ENCODE measurements at regions not wholly inside any gene's neighbourhood (a gene's known extent, or its start where the extent isn't known, plus 50 kb on each side); places are given as distances from the start of the nearest gene placed in this dataset.

- no TSS peak for BruUV-seq (replicated peaks)
These were observed 1642.1 kb upstream of the FLRT2 start for GRCh38 chr14:83887866-83888265.

More at GRCh38 chr14:83887866-83888265, 1642.1 kb upstream of the FLRT2 start:
- Histone ChIP-seq H3K4me3 (replicated peaks in 1 of 3; ENCODE audit: insufficient read depth in 1 of 3, low read depth in 1 of 3, low read length in 3 of 3) (no peak overlapping the region), H3K27me3 (ENCODE audit: control insufficient read depth in 2 of 2, insufficient read depth in 2 of 2, low read length in 2 of 2) (no peaks in the 10 kb centered on the region), H3K9me1 (replicated peaks; ENCODE audit: control insufficient read depth, extremely low read depth, insufficient read depth, low read length) (no peaks in the 10 kb centered on the region), H2AFZ (ENCODE audit: low read depth, low read length) (no peak overlapping the region), H3K9me3 (replicated peaks; ENCODE audit: control insufficient read depth, insufficient read depth, low read length) (no peaks in the 10 kb centered on the region), H3K79me2 (ENCODE audit: control insufficient read depth, insufficient read depth, low read length) (no peaks in the 10 kb centered on the region), H3K9ac (replicated peaks; ENCODE audit: extremely low read depth, insufficient read depth, low read length) (no peak overlapping the region), H3K4me1 (ENCODE audit: control insufficient read depth, extremely low read depth, insufficient read depth, low read length) (no peaks in the 10 kb centered on the region), H3K4me2 (ENCODE audit: insufficient read depth, low read length) (no peak overlapping the region), H3K36me3 (ENCODE audit: control insufficient read depth in 2 of 2, extremely low read depth in 1 of 2, insufficient read depth in 2 of 2, low read length in 2 of 2) (no peaks in the 10 kb centered on the region), H4K20me1 (replicated peaks; ENCODE audit: control insufficient read depth, extremely low read depth, insufficient read depth, low read length) (no peaks in the 10 kb centered on the region), H3K27ac (ENCODE audit: insufficient read depth, low read depth, low read length) (no peak overlapping the region)
- intact Hi-C loops (cut with micrococcal nuclease): no loop called here
- FAIRE-seq (no peak), DNase-seq (ENCODE audit: low read depth, low spot score) (no peak)
- POLR2A ChIA-PET: no interaction called here
- CTCF ChIA-PET: no interaction called here
- TF ChIP-seq POLR2AphosphoS5 (IDR thresholded peaks at IDR 0.05; ENCODE audit: insufficient read depth, low read depth, low read length) (no peak), CTCF (IDR thresholded peaks at IDR 0.05; ENCODE audit: extremely low read depth in 1 of 2, insufficient read depth in 1 of 2, low read depth in 1 of 2, low read length in 2 of 2) (no peak), FOS (IDR thresholded peaks at IDR 0.05; ENCODE audit: borderline replicate concordance, insufficient read depth, low read length) (no peak), EZH2 (IDR thresholded peaks at IDR 0.05; ENCODE audit: borderline replicate concordance, low read depth, low read length, severe bottlenecking) (no peak), POLR2A (IDR thresholded peaks at IDR 0.05; ENCODE audit: low read depth, low read length) (no peak), MYC (IDR thresholded peaks at IDR 0.05; ENCODE audit: low read depth, low read length) (no peak), MAX (IDR thresholded peaks at IDR 0.05; ENCODE audit: insufficient read depth, insufficient read length) (no peak), GATA2 (IDR thresholded peaks at IDR 0.05; ENCODE audit: insufficient read depth, insufficient read length, low read depth, low read length) (no peak), JUN (IDR thresholded peaks at IDR 0.05; ENCODE audit: borderline replicate concordance, insufficient read depth, insufficient read length, low read depth) (no peak)
- dilution Hi-C loops (cut with MboI; ENCODE audit: extremely low pct_ligation_motif_present, low sequenced_read_pairs): no loop called here
